ENCODE measurements at regions not wholly inside any gene's neighbourhood (a gene's known extent, or its start where the extent isn't known, plus 50 kb on each side); places are given as distances from the start of the nearest gene placed in this dataset.

DNA sequence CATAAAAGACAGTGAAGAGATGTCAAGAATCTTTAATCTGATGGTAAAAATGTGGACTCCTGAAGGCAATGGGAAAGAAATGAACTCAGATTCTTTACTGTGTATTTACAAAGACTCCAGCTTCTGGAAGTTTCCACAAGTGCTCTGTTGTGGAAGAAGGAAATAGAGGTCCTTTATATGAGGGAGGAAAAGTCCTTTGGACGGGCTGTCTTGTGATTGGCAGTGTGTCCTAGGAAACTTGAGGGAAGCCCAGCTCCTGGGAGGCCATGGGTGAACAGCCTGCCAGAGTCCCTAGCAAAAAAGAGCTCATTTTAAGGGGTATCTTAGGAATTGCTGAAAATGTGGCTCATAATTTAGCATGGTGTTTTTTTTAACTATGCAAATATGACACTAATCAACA lies 92.0 kb downstream of the RNASET2 start:
- TF ChIP-seq, protein P1, sequence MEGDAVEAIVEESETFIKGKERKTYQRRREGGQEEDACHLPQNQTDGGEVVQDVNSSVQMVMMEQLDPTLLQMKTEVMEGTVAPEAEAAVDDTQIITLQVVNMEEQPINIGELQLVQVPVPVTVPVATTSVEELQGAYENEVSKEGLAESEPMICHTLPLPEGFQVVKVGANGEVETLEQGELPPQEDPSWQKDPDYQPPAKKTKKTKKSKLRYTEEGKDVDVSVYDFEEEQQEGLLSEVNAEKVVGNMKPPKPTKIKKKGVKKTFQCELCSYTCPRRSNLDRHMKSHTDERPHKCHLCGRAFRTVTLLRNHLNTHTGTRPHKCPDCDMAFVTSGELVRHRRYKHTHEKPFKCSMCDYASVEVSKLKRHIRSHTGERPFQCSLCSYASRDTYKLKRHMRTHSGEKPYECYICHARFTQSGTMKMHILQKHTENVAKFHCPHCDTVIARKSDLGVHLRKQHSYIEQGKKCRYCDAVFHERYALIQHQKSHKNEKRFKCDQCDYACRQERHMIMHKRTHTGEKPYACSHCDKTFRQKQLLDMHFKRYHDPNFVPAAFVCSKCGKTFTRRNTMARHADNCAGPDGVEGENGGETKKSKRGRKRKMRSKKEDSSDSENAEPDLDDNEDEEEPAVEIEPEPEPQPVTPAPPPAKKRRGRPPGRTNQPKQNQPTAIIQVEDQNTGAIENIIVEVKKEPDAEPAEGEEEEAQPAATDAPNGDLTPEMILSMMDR (conservative IDR thresholded peaks at IDR 0.05 in 1 of 2, IDR thresholded peaks at IDR 0.05 in 1 of 2; ENCODE audit: extremely low read depth in 1 of 2, insufficient read depth in 1 of 2, low read depth in 1 of 2, low read length in 2 of 2): no peak
- no peak for TF ChIP-seq EZH2 (IDR thresholded peaks at IDR 0.05; ENCODE audit: borderline replicate concordance, low read length)

Data from mammary epithelial cell (primary cell).